HG03469 (cell line): ENCODE measurements at regions not wholly inside any gene's neighbourhood (a gene's known extent, or its start where the extent isn't known, plus 50 kb on each side); places are given as distances from the start of the nearest gene placed in this dataset.
"Not testable (repeated sequence)": the region's sequence is repeated elsewhere in the genome, so short reads cannot be mapped to it uniquely, and the experiment has no call there.

Experiments
- ATAC-seq: cut with Tn5 transposase; IDR thresholded peaks from one replicate; pipeline ENCODE4 v1.9.1; 2021; ENCODE audit warnings: mild to moderate bottlenecking, moderate library complexity, moderate number of reproducible peaks; ENCODE audit not compliant: unreplicated experiment

DNA sequence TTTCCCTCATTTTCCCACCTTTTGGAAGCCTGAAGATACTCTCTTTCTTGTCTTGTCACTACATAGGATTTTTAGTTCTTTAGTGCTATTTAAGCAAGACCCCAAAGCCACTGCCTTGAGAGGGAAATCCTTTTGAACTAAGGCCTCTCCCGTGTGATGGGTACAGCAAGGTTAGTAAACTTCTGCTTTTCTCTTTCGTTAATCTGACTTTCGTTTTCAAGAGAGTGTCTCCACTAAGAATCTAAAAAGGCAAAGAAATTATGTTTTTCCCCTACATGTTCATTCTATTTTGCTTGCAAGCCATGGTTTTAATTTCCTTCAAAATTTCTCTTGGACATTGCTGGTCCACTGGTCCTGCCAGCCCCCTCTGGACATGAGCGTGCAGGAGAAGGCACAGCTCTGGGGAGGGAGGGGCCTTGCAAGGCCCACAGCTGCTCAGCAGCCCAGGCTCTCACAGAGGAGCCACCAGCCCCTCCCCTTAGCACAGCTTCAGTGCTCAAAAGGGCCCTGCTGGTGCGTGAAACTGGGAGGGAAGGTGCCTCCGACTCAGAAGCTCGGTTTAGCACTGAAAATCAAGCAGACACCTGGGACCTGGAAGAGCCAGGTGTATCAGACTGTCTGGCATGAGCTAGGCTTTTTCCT, 210.9 kb upstream of the GALNT2 start:
- ATAC-seq, result peak; percentile 86

DNA sequence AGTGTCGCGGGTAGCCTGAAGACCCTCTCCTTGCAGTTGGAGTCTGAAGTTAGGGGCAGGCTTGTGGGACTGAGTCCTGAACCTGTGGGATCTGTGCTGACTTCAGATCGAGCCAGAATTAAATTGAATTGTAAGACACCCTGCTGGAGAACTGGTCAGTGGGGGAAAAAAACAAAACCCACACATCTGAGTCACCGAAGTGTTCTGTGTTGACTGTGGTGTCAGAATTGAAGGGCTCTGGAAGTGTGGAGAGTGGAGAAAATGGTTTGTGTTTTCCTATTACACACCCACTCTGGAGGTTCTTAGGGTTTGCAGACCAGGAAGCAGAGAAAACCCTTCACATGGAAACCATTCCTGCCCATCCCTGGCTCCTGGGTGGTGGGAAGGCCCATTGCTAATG, 209.5 kb upstream of the GALNT2 start:
- ATAC-seq, result no peak

DNA sequence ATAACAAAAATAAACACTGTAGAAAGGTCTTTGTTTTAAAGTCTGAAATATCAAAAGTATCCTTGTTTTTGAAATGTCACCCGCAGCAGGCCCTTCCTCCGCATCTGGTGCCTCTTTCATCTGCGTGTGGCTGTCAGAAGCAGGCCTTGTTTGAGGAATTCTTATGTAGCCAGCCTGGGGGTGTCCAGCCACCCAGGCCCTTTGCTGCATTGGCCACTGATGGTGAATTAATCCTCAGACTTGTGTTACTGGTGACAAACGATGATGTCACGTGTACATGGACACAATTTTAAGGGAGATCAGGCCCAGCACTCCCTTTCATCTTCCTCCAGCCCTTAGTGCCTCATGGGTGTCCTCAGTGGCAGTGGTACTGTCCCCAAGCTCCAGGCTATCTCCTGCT, 208.0 kb upstream of the GALNT2 start:
- ATAC-seq, result no peak

DNA sequence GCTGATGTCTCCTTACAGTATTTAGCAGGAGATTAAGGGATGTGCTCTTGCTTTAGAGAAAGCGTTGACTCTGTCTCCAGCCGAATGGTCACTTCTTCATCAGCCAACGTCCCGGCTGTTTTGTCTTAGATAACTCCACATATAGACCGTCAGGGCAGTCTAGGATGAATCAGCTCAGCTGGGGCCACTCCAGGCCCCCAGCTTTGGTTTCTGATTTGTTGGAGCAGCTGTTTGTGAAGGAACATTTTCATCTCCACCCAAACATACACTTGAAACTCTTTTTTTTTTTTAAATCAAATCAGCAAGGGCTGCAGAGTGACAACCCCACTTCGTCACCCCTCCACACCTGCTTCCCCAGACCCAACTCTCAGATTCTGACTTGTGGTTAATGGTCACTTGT, 206.1 kb upstream of the GALNT2 start:
- ATAC-seq, result no peak

DNA sequence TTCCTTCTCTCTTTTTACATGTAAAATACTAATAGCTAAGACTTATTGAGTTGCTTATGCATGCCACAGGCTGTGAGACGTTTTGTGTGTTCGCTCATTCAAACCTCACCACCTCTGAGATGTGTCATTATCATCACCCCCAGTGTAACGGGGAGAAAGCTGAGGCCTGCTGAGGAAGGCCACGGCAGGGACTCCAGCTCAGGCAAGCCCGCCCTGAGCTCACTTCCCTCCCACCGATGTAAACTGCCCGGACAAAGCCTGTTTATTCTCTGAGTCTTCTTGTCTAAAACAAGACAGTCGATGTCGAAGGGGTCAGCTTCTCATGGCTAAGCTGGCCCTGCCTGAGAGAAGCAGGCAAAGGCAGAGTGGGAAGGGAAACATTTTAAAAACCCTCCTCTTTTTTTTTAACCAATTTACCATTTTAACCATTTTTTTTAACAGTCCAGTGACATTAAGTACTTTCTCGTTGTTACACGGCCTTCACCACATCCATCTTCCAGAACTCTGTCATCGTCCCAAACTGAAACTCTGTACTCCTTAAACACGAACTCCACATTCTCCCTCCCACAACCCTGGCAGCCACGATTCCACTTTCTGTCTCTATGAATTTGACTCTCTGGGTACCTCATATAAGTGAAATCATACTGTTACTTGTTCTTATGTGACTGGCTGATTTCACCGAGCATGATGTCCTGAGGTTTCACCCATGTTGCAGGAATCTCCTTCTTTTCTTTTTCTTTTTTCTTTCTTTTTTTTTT, 204.8 kb upstream of the GALNT2 start:
- no peak for ATAC-seq

DNA sequence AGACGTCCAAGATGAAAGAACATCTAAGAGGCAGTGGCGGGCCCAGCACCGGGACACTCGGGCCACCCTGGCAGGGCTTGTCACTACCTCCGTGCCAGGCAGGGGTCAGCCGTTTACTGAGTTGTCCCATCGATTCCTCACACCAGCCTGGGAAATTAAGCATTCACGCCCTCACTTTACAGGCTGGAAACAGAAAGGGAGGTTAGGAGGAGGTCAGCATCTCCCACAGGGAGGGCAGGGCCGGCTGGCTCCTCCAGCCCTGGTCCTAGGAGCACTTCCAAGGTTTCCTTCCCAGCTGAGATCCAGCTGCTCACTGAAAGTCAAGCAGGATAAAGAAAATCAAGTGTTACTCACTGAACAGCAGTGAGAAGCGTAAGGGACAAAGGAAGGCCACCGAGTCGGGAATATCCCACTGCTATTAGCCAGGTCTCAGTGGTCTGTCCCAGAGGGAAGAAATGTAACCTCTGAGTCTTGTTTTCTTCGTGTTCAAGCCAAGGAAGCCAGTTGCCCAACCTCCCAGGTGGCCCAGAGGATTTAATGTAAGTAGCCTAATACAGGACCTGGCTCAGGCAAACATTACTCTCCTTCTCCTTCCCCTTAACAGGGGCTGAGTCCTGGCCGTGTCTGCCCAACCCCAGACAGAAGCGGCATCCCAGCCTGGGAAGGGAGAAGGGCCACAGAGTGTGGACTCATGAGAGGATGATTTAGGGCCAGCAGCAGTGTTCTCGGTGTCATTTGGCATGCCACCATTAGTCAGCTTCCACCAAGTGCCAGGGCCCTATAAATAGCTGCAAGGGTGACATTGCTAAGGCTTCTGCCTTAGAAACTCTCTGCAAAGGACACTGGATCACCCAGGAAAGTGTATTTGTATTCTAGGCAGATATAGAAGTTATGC, 203.1 kb upstream of the GALNT2 start:
- ATAC-seq, result no peak

DNA sequence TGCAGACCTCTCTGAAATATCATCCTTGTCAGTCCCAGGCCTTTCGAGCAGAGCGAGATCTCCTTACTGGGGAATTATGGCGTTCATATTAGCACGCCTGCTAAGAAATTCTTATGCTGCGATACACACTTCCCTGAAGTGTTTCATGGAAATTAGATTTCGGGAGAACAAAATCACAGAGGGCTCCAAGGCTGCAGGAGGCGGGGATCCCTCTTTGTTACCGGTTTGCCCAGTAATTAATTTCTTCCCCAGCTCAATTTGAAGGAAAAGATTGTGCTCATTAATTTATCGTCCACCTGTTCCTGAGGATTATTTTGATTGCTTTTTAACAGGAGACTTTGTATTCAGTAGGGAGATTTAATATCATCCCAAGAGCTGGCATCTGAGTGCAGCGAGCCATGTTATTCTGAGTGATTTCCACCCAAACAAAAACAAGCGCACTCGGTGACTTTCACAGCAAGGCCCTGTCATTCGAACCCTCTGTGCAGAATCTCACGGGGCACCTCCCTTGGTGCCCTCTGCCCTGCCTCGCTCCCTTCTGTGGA, 202.3 kb upstream of the GALNT2 start:
- ATAC-seq, result no peak

DNA sequence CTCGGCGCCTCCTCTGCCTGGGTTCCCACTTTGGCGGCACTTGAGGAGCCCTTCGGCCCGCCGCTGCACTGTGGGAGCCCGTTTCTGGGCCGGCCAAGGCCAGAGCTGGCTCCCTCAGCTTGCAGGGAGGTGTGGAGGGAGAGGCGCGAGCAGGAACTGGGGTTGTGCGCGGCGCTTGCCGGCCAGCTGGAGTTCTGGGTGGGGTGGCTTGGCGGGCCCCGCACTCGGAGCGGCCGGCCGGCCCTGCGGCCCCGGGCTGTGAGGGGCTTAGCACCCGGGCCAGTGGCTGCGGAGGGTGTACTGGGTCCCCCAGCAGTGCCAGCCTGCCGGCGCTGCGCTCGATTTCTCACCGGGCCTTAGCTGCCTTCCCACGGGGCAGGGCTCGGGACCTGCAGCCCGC, 201.7 kb upstream of the GALNT2 start:
- ATAC-seq, result not testable (repeated sequence)

DNA sequence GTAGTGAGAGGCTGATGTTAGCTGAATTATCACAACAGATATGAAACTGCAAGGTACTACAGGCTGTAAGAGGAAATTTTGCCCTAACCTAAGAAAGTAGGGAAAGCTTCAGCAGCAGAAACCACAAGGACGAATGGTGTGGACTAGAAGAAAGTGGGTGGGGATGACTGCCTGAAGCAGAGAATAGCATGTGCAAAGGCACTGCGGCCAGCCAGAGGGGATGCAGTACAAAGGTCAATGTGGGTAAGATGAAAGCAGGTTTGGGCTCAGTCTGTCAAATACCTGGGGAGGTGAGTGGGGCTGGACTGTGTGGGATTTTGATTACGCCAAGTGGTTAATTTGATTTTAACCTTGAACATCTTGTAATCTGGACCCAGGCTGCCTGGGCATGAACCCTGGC, 199.3 kb upstream of the GALNT2 start:
- ATAC-seq, result no peak

DNA sequence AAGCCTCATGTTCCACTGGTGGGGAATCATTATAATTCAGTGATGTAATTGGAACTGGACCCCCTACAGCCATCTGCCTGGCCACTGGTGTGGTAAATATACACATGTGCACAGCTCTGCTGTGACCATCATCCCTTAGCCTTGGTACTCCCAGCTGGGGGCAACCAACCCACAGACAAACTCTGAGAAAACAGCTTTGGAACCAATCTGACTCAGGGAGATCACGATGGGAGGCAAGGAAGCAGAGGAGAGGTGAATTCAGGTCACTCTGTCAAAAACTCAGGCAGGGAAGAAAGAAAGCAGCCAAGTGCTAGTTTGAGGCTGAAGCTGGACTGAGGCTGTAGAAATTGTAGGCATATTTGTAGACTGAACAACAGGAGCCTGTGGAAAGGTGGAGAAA, 197.8 kb upstream of the GALNT2 start:
- ATAC-seq, result no peak

DNA sequence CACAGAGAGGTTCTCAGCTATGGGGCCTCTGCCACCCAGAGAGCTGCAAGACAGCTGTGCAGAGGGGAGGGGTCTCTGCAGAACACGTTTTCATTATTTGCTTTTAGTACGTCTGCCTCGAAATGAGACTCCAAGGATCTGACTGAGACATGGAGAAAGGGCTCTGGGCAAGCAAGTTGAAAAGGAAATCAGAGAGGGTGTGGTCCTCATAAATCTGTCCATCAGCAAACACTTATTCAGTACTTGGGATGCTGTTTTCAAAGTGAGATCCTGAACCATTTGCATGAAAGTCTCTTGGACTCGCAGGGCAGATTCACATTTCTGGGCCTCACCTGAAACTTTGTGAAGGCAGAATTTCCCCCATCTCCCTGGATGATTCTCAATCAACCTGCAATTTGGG, 197.4 kb upstream of the GALNT2 start:
- ATAC-seq, result no peak

DNA sequence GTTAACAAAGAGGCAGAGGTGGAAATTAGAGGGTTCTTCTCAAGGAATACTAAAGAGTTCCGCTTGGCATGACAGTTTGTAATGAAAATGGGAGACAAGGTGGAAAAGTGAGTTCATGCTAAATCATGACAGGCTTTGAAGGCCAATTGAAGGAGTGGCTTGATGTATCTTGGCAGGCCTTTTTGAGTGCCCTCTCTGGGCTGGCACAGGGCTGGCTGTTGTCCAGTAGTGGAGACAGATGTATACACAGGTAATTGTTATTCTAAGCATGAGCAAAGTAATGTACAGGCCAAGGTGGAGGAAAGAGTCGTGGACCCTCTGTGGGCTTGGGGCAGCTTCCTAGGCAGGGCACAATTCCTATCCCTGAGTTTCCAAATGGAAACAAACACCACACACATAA, 196.7 kb upstream of the GALNT2 start:
- ATAC-seq, result no peak

DNA sequence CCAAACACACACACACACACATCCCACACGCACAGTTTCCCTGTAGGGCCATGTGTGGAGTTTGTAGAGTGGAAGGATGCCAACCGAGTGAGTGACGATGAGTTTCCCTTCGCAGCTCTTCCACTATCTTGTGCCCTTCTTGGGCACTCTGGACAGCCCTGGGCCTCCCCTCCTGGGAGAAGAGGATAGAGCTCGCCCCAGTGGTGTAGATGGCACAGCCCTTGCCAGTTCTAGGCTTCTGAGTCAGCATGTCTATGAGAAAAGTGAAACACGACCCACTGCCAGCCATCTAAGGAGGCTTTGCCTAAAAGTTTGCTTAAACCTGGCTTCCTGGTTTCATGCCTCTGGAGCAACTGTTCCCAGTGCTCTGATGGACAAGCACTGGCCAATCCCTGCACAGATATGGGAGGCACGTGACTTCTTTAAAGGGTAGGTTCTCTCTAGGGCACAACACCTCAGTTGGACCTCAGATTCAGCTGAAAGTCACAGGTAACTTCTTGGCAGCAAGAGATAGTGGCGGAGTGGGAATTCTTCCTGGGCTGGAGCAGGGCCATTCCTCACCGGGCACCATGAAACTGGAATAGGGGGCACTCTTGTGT, 195.9 kb upstream of the GALNT2 start:
- no peak for ATAC-seq

DNA sequence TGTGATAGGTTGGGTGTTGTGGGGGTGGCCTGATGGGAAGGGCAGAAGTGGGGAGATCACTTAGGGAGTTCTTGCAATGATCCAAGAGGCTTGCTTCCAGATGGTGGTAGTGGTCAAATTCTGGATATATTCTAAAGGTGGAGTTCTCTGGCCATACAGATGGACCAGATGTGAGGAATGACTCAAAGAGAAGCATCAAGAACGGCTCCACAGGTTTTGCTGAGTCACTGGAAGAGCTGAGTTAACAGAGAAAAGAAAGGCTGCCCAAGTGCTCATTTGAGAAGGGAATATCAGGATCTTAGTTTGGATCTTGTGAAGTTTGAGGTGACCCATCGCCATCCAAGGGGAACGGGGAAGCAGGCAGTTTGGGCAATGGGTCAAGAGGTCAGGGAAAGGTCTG, 192.9 kb upstream of the GALNT2 start:
- no peak for ATAC-seq

DNA sequence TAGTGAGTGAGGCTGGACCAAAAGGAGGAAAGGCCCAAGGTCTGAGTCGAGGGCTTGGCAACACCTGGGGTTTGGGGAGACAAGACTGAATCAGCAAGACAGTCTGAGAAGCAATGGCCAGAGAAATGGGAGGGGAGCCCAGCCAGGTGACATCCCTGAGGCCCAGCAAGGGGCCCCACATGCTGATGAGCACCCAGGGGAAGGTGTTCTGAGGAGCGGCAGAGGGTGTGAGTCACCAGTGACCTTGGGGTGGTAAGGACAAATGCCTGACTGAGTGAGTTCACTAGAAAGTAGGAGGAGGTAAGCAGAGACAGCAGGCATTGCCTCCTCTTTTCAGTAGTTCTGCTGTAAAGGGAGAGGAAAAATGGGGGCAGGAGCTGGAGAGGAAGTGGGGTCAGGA, 192.4 kb upstream of the GALNT2 start:
- ATAC-seq, result no peak

DNA sequence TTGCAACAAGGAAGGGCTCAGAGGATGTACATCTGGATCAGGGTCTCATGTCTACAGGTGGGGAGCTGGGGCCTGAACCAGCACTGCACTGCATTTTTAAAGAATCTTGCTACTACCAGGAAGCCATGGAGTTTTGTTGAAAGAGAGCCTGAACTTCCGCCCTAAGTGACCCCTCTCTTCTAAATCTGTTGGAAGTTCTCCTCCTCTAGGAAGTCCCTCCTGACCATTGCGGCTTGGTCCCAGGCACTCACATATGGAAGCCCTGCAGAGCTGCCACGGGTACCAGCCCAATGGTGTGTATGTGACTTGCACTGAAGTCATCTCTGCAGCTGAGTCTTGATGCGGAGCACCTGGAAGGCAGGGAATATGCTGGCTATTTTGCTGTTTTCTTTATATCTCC, 192.0 kb upstream of the GALNT2 start:
- ATAC-seq, result no peak

DNA sequence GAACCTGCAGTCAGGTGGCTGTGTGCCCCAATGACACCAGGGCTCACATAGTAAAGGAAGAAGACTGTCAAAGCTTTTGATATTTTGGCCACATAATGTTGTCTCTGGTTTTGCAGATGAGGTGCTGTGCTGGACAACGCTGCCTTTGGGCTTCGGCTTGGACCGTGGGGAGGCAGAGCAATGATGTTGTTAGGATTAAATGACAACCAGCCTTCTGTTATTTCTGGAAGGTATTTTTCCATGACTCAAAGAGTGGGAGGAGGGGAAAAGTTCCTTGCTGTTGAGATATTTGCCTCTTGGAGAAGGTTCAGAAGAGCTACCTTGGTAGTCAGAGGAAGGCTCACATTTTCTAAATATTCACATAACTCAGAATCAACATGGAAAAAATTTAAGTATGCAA, 187.3 kb upstream of the GALNT2 start:
- ATAC-seq, result no peak

DNA sequence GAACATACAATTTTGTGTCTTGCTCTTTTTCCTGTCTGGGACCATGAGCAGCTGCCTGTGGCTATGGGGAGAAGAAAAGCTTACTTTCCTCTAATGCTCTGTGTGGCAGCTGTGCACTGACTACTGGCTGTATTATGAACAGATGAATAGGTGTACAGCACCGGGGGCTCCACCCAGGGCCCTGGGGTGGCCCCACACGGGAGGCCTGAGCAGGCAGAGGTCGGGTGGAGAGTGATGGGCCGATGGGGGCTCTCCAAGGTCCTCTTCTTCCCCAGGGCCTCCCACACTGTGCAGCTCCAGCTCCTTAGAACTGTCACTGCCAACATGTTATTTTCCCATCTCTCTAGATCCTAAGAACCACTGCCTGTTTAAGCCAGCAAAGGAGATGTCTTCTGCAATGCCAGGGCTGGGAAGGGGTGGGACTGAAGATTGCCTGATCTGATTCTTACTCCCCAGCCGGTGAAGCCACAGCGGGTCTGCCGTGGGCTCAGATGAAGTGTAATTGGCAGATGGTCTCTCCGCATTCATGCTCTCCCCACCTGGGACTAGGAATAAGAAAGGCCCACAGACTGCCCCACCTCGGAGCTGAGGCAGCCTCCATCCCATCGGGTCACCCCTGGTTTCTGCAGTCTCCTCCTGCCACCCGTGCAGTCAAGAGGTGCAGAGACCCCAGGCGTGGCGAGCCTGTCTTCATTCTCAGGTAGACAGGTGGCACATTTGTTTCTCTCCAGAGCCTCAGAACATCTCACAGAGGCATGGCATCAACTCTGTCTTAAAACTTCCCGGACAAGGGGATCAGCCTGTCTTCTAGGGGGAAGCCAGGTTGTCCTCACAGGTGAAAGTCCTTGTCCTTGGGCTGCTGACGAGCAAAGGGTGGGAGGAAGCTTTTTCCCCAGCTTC, 186.5 kb upstream of the GALNT2 start:
- ATAC-seq, result no peak

DNA sequence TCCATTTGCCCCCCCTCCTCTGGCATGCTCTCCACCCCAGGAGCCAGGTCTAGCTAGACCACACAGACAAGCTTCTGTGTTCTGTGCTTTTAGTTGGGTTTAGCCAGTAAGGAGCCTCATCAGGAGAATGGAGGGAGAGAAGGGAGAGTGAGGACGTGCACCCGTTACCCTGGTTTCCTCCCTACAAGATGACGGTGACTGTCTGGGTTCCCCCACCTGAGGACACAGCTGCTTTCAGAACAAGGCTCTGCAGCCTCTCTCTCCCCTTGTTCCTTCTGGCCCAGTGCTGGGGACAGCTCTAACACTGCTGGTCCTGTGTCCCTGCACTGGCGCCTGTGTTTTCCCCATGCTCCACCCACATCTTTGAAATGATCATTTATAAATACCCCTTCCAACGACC, 184.4 kb upstream of the GALNT2 start:
- no peak for ATAC-seq
